ENCODE measurements at regions not wholly inside any gene's neighbourhood (a gene's known extent, or its start where the extent isn't known, plus 50 kb on each side); places are given as distances from the start of the nearest gene placed in this dataset.

GRCh38 chr2:161552015-161552414 is 72.2 kb upstream of the SLC4A10 start:
- TF ChIP-seq CBX5 (IDR thresholded peaks at IDR 0.05; ENCODE audit: low read depth, low read length), result no peak
- TF ChIP-seq SP2 (IDR thresholded peaks at IDR 0.05; ENCODE audit: low read length), result no peak
- TF ChIP-seq CTCF (IDR thresholded peaks at IDR 0.05; ENCODE audit: control extremely low read depth in 1 of 3, insufficient read depth in 1 of 3, low read depth in 1 of 3, low read length in 3 of 3), result no peak
- no peak for TF ChIP-seq POLR2A (IDR thresholded peaks at IDR 0.05; ENCODE audit: control extremely low read depth in 1 of 2, low read depth in 2 of 2, low read length in 2 of 2)
- no peak for TF ChIP-seq ASH2L (IDR thresholded peaks at IDR 0.05; ENCODE audit: low read length)
- TF ChIP-seq CHD2 (IDR thresholded peaks at IDR 0.05; ENCODE audit: low read length), result no peak
- TF ChIP-seq POLR2AphosphoS5 (IDR thresholded peaks at IDR 0.05; ENCODE audit: low read depth, low read length), result no peak
- no peak for TF ChIP-seq SAP30 (IDR thresholded peaks at IDR 0.05; ENCODE audit: insufficient read depth, insufficient replicate concordance, low read length)
- no peak for TF ChIP-seq HDAC6 (IDR thresholded peaks at IDR 0.05; ENCODE audit: low read depth, low read length)

All from H1 (cell line).